Mesothelial cell of epicardium (in vitro differentiated cells): ENCODE measurements at regions not wholly inside any gene's neighbourhood (a gene's known extent, or its start where the extent isn't known, plus 50 kb on each side); places are given as distances from the start of the nearest gene placed in this dataset.
"Not testable (repeated sequence)": the region's sequence is repeated elsewhere in the genome, so short reads cannot be mapped to it uniquely, and the experiment has no call there.

Experiments used
- DNase-seq, 2 experiments: peaks; one replicate each; pipeline ENCODE4 v3.0.0; 2021; ENCODE audit warnings: low spot score in 2 of 2; ENCODE audit not compliant: unreplicated experiment in 2 of 2
- H3K27ac Mint-ChIP-seq: 2 replicates; pipeline ENCODE4 v1.8.0; 2021; ENCODE audit warnings: mixed read lengths
- H3K27me3 Mint-ChIP-seq: 2 replicates; pipeline ENCODE4 v1.8.0; 2021; ENCODE audit warnings: low read depth, mixed read lengths
- H3K36me3 Mint-ChIP-seq: 2 replicates; pipeline ENCODE4 v1.8.0; 2021; ENCODE audit warnings: mixed read lengths
- H3K4me1 Mint-ChIP-seq: 2 replicates; pipeline ENCODE4 v1.8.0; 2021; ENCODE audit warnings: mixed read lengths
- H3K4me3 Mint-ChIP-seq: 2 replicates; pipeline ENCODE4 v1.8.0; 2021; ENCODE audit warnings: mild to moderate bottlenecking, moderate library complexity, mixed read lengths
- H3K9me3 Mint-ChIP-seq: 2 replicates; pipeline ENCODE4 v1.8.0; 2021; ENCODE audit warnings: mixed read lengths
- TF ChIP-seq, protein P1 (sequence below): fragments of 200-600 bp; sonication (generic); IDR thresholded peaks from one replicate; pipeline ENCODE4 v1.5.0; 2021; ENCODE audit warnings: antibody characterized with exemption; ENCODE audit not compliant: unreplicated experiment

DNA sequence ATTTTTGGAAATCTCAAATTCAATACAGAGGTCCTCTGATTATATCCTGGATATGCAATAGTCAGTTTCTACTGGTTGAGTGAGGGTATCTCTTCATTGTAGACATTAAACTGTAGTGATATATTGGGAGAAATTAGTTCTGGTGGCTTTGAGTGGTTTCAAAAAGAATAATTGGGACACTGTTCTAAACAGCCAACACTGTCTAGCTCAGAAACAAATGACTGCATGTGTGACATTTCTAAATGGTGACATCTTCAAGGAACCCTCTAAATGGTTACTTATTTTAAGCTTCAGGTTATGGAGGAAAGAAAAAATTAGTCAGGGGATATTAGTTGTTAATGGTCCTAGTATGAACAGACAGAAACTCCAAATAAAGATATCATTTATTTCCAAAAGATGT lies 186.2 kb downstream of the LARP7 start:
- TF ChIP-seq, protein P1, sequence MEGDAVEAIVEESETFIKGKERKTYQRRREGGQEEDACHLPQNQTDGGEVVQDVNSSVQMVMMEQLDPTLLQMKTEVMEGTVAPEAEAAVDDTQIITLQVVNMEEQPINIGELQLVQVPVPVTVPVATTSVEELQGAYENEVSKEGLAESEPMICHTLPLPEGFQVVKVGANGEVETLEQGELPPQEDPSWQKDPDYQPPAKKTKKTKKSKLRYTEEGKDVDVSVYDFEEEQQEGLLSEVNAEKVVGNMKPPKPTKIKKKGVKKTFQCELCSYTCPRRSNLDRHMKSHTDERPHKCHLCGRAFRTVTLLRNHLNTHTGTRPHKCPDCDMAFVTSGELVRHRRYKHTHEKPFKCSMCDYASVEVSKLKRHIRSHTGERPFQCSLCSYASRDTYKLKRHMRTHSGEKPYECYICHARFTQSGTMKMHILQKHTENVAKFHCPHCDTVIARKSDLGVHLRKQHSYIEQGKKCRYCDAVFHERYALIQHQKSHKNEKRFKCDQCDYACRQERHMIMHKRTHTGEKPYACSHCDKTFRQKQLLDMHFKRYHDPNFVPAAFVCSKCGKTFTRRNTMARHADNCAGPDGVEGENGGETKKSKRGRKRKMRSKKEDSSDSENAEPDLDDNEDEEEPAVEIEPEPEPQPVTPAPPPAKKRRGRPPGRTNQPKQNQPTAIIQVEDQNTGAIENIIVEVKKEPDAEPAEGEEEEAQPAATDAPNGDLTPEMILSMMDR = no peak
- Mint-ChIP-seq H3K27ac (no peak overlapping the region), H3K4me1 (peaks cover 10% of the 10 kb centered on the region), H3K36me3 (no peaks in the 10 kb centered on the region), H3K4me3 (no peak overlapping the region), H3K27me3 (no peaks in the 10 kb centered on the region), H3K9me3 (no peaks in the 10 kb centered on the region)
- DNase-seq = no peak

DNA sequence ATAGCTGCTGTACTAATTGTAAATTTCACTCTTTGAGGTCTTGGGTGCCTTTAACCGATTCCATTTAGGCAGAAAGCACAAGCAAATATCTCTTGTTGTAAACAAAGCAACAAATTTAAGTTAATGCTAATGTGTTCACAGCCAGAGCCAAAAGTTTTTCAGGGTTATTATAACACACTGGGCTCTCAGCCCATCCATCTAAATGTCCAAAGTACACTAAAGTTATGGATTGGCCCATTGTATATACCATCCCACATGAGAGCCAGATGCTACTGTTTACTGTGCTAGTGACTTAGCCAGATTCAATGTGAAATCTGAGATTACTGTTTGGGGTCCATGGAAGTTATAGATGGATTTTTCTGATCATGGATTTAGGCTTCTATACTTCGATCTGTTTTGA lies 186.7 kb downstream of the LARP7 start:
- no peak for DNase-seq
- no peaks in the 10 kb centered on the region for H3K36me3 Mint-ChIP-seq
- no peak overlapping the region for H3K27ac Mint-ChIP-seq
- H3K9me3 Mint-ChIP-seq = no peaks in the 10 kb centered on the region
- no peaks in the 10 kb centered on the region for H3K27me3 Mint-ChIP-seq
- H3K4me1 Mint-ChIP-seq = peaks cover 5% of the 10 kb centered on the region
- TF ChIP-seq, protein P1 = no peak
- H3K4me3 Mint-ChIP-seq = no peak overlapping the region

DNA sequence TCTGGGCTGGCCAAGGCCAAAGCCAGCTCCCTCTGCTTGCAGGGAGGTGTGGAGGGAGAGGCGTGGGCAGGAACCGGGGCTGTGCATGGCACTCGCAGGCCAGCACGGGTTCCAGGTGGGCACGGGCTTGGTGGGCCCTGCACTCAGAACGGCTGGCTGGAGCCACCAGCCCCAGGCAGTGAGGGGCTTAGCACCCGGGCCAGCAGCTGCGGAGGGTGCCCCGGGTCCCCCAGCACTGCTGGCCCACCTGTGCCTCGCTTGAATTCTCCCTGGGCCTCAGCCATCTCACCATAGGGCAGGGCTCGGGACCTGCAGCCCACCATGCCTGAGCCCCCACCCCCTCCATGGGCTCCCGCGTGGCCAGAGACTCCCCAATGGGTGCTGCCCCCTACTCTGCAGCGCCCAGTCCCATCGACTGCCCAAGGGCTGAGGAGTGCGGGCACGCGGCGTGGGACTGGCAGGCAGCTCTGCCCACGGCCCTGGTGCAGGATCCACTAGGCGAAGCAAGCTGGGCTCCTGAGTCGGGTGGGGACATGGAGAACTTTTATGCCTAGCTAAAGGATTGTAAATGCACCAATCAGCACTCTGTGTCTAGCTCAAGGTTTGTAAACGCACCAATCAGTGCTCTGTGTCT lies 193.9 kb downstream of the LARP7 start:
- H3K9me3 Mint-ChIP-seq = peaks cover 10% of the 10 kb centered on the region
- no peak overlapping the region for H3K4me3 Mint-ChIP-seq
- no peak for DNase-seq
- TF ChIP-seq, protein P1 = no peak
- no peaks in the 10 kb centered on the region for H3K27me3 Mint-ChIP-seq
- no peak overlapping the region for H3K27ac Mint-ChIP-seq
- no peaks in the 10 kb centered on the region for H3K4me1 Mint-ChIP-seq
- H3K36me3 Mint-ChIP-seq = peaks cover 5% of the 10 kb centered on the region

DNA sequence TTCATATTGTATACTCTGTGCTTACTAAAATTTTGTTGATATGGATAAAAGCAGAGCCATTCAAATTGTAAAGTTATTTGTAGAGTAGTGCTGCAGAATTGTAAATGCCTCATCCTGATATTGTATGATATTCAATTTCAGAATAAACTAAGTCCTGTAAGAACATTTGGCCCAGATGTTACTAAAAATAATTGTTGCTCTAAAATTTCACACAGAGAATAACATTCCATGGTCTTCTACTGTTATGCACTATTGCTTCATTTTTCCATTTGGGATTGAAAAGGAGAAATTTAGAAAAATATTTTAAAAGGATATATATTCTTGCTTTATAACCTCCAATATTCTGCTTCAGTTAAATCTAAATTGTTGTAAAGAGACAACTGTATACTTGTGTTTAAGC lies 195.6 kb downstream of the LARP7 start:
- H3K36me3 Mint-ChIP-seq = peaks cover 9% of the 10 kb centered on the region
- H3K9me3 Mint-ChIP-seq = peaks cover 20% of the 10 kb centered on the region
- H3K27me3 Mint-ChIP-seq = no peaks in the 10 kb centered on the region
- no peak overlapping the region for H3K4me3 Mint-ChIP-seq
- no peak overlapping the region for H3K27ac Mint-ChIP-seq
- DNase-seq = no peak
- no peaks in the 10 kb centered on the region for H3K4me1 Mint-ChIP-seq
- TF ChIP-seq, protein P1 = no peak

DNA sequence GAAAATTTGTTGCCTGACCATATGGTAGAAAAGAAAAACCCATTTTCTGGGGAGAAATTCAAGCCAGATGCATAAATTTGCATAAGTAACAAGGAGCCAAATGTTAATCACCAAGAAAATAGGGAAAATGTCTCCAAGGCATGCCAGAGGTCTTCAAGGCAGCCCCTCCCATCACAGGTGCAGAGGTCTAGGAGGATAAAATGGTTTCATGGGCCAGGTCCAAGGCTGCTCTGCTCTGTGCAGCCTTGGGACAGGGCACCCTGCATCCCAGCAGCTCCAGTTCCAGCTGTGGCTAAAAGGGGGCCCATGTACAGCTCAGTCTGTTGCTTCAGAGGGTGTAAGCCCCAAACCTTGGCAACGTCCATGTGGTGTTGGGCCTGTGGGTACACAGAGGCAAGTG lies 200.0 kb downstream of the LARP7 start:
- Mint-ChIP-seq H3K4me1 (no peaks in the 10 kb centered on the region), H3K36me3 (peaks cover 4% of the 10 kb centered on the region), H3K9me3 (peaks cover 14% of the 10 kb centered on the region), H3K27me3 (no peaks in the 10 kb centered on the region), H3K27ac (no peak overlapping the region), H3K4me3 (no peak overlapping the region)
- DNase-seq = no peak
- TF ChIP-seq, protein P1 = no peak

DNA sequence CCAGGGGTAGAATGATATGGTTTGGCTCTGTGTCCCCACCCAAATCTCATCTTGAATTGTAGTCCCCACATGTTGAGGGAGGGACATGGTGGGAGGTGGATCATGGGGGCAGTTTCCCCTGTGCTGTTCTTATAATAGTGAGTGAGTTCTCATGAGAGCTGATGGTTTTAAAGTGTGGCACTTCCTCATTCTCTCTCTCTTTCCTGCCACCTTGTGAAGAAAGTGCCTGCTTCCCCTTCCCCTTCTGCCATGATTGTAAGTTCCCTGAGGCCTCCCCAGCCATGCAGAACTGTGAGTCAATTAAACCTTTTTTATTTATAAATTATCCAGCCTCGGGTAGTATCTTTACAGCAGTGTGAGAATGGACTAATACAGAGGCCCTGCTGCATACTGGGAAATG lies 201.1 kb downstream of the LARP7 start:
- not testable (repeated sequence) for H3K27me3 Mint-ChIP-seq, H3K4me3 Mint-ChIP-seq, DNase-seq, H3K4me1 Mint-ChIP-seq, H3K36me3 Mint-ChIP-seq, H3K27ac Mint-ChIP-seq
- peaks cover 14% of the 10 kb centered on the region for H3K9me3 Mint-ChIP-seq
